HTR-8/SVneo (cell line): ENCODE measurements at regions not wholly inside any gene's neighbourhood (a gene's known extent, or its start where the extent isn't known, plus 50 kb on each side); places are given as distances from the start of the nearest gene placed in this dataset.
A peak's percentile ranks its signal among the peaks of the same experiment; 100 is the strongest.
"Not testable (repeated sequence)": the region's sequence is repeated elsewhere in the genome, so short reads cannot be mapped to it uniquely, and the experiment has no call there.

Source experiments
- DNase-seq: peaks from one replicate; pipeline ENCODE4 v3.0.0; 2011; ENCODE audit warnings: low spot score, mixed read lengths; ENCODE audit not compliant: insufficient read length
- FAIRE-seq: peaks from 2 replicates; lab custom pipeline; 2011; peaks lifted over from hg19 to GRCh38; lab: Jason Lieb, UNC

GRCh38 chr3:154904328-154904727, 175.8 kb upstream of the MME start:
- peak; percentile 41 for DNase-seq
- no peak for FAIRE-seq

- not testable (repeated sequence) for DNase-seq, FAIRE-seq
Observed at GRCh38 chr3:154902495-154902894, 177.6 kb upstream of the MME start.

GRCh38 chr3:154901278-154901677, 178.8 kb upstream of the MME start:
- DNase-seq (no peak), FAIRE-seq (no peak)

DNA sequence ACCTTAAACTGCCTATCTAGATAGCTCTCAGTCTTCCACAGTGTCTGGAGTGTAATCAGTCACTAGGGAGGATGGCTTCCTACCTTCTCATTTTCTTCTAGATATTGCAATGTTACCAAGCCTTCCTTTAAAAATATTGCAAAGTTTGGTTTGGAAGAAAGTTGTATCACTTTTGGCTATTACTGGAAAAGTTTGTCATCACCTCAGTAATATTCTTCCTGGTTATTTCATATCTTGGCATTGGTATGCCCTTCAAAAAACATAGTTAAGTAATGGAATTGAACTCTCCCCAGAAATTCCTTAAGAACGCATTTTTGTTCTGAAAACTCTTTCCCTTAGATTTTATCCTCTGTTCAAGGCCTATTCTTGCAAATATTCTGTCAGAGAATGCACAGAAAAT, 179.3 kb upstream of the MME start:
- DNase-seq (no peak), FAIRE-seq (no peak)

DNA sequence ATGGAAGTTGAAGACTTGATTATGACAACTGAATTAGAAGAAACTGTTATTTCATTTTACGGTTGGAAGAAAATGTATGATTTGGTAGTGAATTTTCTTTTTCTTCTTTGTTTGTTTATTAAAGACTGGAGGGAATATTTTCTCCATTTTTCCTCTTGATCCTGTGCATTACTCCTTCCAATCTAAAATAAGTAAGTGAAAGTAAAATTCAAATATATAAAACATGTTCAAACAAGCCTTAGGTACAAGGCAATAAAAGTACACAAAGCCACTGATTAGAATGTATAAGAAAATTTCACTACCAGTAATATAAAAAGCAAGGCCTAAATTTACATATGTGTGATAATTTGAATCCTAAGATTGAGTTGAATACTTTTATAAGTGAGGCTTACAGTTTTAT, 181.2 kb upstream of the MME start:
- no peak for DNase-seq
- FAIRE-seq = no peak

GRCh38 chr3:154898443-154898842, 181.7 kb upstream of the MME start:
- FAIRE-seq = no peak

DNA sequence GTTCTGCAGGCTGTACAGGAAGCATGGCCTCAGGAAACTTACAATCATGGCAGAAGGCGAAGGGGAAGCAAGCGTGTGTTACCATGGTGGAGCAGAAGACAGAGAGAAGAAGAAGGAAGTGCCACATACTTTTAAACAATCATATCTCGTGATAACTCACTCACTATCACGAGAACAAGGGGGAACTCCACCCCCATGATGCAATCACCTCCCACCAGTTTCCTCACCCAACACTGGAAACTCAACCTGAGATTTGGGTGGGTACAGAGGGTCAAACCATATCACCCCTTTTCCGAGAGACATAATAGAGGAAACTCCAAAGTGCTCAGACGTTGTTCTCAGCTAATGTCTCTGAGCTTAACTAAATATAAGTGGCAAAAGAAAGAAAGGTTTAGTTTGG, 186.3 kb upstream of the MME start:
- DNase-seq (no peak), FAIRE-seq (no peak)

More at GRCh38 chr3:154898443-154898842, 181.7 kb upstream of the MME start:
- no peak for DNase-seq

DNA sequence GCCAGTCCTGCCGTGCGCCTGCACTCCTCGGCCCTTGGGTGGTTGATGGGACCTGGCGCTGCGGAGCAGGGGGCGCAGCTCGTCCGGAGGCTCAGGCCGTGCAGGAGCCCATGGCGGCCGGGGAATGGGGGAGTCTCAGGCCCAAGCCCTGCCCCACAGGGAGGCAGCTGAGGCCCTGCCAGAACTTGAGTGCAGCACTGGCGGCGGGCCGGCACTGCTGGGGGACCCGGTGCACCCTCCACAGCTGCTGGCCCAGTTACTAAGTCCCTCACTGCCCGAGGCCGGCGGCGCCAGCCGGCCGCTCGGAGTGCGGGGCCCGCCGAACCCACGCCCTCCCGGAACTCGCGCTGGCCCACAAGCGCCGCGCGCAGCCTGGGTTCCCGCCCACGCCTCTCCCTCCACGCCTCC, 190.9 kb upstream of the MME start:
- FAIRE-seq = no peak

DNA sequence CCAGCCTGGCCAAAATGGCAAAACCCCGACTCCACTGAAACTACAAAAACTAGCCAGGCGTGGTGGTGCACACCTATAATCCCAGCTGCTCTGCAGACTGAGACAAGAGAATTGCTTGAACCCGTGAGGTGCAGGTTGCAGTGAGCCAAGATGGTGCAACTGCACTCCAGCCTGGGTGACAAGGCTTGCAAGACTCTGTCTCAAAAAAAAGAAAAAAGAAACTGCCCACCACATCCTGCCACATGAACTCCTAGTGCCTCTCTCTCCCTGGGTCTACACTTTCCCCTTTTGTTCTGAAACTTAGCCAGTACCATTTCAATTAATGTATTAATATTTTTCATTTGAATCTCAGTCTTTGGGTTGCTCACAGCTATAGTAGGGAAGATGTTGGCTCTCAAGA, 192.2 kb upstream of the MME start:
- no peak for DNase-seq
- no peak for FAIRE-seq

More for the DNA sequence above, 190.9 kb upstream of the MME start:
- DNase-seq = no peak

DNA sequence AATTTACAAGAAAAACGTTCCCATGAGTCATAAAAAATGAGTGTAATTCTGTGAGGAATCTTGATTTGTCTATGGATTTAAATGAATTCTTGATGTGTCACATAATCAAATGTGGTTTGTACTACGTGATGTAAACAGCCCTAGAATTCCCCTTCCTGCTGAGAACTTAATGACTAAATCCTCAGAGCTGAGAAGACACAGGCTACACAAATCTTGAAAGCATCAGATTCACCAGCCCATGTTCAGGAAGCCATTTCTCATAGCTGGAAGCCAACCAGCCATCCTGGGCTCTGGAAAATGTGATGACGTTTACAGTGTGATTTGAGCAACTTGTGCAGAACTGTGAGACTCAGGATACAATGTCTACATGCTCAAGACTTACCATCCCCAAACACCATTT, 193.7 kb upstream of the MME start:
- FAIRE-seq (peak; percentile 83), DNase-seq (peak; percentile 74)

DNA sequence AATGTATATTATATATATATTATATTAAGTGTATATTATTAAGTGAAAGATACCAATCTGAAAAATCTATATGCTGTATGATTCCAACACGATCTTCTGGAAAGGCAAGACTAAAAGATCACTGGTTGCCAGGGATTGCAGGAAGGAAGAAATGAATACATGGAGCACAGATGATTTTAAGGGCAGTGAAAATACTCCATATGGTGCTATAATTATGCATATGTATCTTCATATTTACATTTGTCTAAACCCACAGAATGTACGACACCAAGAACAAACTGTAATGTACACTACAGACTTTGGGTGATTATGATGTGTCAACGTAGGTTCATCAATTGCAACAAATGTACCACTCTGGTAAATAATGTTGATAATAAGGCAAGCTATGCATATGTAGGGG, 194.7 kb upstream of the MME start:
- DNase-seq (no peak), FAIRE-seq (peak; percentile 76)

GRCh38 chr3:154884952-154885351, 195.2 kb upstream of the MME start:
- no peak for FAIRE-seq
- no peak for DNase-seq

DNA sequence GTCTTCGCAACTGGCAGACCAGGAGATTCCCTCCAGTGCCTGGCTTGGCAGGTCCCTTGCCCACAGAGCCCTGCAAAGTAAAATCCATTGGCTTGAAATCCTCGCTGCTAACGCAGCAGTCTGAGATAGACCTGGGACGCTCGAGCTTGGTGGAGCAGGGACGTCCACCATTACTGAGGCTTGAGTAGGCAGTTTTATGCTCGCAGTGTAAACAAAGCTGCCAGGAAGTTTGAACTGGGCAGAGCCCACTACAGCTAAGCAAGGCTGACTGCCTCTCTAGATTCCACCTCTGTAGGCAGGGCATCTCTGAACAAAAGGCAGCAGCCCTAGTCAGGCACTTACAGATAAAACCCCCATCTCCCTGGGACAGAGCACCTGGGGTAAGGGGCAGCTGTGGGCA, 205.0 kb upstream of the MME start:
- DNase-seq = no peak
- FAIRE-seq = no peak

- FAIRE-seq = no peak
- DNase-seq = no peak
Observed at GRCh38 chr3:154872696-154873095, 207.4 kb upstream of the MME start.

GRCh38 chr3:154872074-154872473, 208.0 kb upstream of the MME start:
- DNase-seq (no peak), FAIRE-seq (no peak)

DNA sequence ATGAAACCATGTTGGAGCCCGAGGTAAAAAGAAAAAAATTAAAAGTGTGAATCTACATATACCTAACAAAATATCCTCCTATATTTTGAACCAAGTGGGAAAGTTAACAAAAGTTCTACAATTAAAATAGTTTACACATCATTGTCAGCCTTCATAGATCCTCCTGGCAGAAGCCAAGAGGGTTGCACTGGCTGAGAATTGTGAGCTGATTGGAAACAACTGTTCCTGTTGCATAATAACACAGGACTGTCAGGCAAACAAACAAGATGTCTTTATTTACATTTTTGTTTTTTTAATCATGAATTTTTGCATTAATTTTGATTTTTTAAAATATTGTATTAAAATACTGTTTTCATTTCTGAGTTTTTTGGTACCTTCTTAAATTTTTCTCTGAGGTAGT, 215.2 kb upstream of the MME start:
- no peak for DNase-seq
- no peak for FAIRE-seq

DNA sequence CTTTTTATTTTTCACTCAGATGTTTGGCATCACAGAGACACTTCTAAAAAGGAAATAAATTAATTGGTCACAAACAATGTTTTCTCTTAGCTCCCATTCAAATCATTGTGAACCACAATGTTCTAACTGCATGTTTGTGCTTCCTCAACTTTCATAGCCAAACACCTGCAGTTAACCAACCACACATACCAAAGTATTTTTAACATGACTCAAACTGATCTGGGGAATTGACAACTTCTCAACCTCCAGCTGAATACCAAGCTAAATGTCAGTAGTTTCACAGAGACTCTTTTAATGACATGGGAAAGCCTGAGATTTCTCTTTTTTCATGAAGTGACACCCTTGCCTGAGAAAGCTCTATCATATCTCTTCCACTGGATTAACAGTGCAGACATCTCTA, 217.9 kb upstream of the MME start:
- FAIRE-seq (no peak), DNase-seq (peak; percentile 41)

GRCh38 chr3:154852998-154853397, 227.1 kb upstream of the MME start:
- not testable (repeated sequence) for DNase-seq, FAIRE-seq

- FAIRE-seq (no peak), DNase-seq (no peak)
Observed at GRCh38 chr3:154852515-154852914, 227.6 kb upstream of the MME start.

- no peak for FAIRE-seq
Observed at GRCh38 chr3:154851644-154852043, 228.5 kb upstream of the MME start.

GRCh38 chr3:154850921-154851320, 229.2 kb upstream of the MME start:
- no peak for DNase-seq
- FAIRE-seq = no peak

More at GRCh38 chr3:154851644-154852043, 228.5 kb upstream of the MME start:
- no peak for DNase-seq

DNA sequence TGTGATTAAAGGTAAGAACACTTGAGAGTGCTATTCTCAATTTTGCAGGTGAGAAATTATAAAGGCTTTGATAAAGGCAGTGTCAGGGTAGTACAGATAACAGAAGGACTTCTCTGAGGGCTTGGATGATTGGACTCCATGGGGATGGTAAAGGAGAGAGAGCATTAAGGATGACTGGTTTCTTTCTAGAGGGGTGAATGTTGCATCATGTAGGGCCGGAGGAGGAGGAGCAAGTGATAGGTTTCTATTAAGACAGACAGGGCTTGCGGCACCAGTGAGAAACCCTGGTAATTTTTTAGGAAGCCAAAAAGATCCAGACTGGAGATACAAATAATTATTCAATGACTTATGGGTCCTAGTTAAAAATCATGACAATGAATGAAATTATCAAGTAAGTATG, 230.7 kb upstream of the MME start:
- FAIRE-seq (no peak), DNase-seq (no peak)

GRCh38 chr3:154844863-154845262, 235.3 kb upstream of the MME start:
- FAIRE-seq = no peak
- no peak for DNase-seq
